Superior temporal gyrus (tissue), 1 donor: ENCODE measurements at regions not wholly inside any gene's neighbourhood (a gene's known extent, or its start where the extent isn't known, plus 50 kb on each side); places are given as distances from the start of the nearest gene placed in this dataset.

Source experiments
- DNase-seq: peaks from one replicate; pipeline ENCODE4 v3.0.0-alpha.2; 2016; ENCODE audit errors: extremely low spot score

- no peak for DNase-seq
Measured at GRCh38 chr2:221025398-221025797, 546.7 kb downstream of the EPHA4 start.

- DNase-seq = no peak
Measured at GRCh38 chr2:221034026-221034701, 537.9 kb downstream of the EPHA4 start.

GRCh38 chr2:221034973-221035372 is 537.1 kb downstream of the EPHA4 start:
- no peak for DNase-seq

DNA sequence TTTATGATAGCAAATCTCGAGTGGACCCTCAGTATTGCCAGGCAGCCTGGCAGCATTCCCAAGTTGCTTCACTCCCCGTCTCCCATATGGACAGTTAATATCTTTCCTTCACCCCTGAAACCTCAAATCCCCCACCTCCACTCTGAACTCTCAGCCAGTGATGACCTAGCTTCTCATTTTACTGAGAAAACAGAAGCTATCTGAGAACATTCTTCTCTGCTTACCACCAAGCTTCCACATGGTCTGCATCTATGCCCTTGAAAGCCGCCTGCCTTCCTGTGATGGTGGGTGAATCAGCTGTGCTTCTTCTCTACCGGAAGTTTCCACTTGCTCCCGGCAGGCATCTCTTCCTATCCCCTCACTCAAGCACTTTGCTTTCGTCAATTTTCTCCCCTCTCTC is 529.2 kb downstream of the EPHA4 start:
- no peak for DNase-seq

DNA sequence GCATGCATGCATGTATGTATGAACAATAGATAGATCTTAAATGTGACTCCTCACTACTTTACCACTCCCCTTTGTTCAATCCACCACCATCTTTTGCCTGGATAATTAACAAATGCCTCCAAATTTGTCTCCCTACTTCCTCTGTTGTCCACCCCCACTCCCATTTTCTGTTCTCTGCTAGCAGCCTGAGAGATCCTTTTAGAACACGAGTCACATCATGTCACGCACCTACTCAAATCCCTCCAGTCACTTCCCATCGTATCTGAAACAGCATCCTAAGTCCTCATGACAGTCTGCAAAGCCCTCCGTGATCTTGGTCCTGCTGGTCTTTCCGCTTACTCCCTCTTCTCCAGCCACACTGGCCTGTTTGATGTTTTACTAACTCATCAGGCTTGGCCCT is 527.3 kb downstream of the EPHA4 start:
- DNase-seq = no peak

- DNase-seq = no peak
Measured at GRCh38 chr2:221050020-221050795, 521.9 kb downstream of the EPHA4 start.

- no peak for DNase-seq
Measured at GRCh38 chr2:221051162-221051561, 520.9 kb downstream of the EPHA4 start.

- DNase-seq = no peak
Measured at GRCh38 chr2:221060376-221060775, 511.7 kb downstream of the EPHA4 start.

DNA sequence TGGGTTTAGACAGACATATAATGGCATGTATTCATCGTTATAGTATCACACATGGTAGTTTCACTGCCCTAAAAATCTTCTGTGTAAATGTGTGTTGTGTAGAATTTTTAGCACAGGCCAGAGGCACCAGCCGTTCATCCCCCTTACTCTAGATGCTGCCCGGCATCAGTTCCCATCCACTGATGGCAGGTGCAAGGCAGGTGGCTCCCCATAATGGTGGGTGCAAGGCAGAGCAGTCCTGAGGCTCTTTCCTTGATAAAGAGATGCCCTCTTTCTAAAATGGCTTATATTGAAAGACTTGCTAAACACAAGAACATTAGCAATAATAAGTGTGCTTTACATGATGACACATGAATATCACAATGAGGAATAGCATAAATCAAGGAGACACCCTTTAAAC is 508.5 kb downstream of the EPHA4 start:
- no peak for DNase-seq

- DNase-seq = no peak
Measured at GRCh38 chr2:221064058-221064854, 507.8 kb downstream of the EPHA4 start.

DNA sequence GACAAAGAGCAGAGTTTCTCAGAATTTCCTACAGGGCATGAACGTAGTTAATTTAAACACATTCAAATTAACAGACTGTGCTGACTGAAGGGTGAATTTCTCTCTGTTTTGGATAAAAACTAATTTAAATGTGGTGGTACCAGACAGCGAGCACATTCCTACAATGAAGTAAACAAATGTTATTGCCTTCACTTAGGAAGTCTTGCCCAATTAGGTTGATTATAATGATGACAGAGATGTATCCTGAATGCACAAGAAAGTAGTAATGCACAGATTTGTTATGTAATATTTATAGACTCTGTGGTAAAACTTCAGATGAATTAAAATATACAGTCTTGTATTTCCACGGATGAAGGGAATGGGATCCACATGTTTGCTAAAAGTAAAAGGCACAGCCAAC is 507.2 kb downstream of the EPHA4 start:
- DNase-seq = no peak

GRCh38 chr2:221068123-221068522 is 504.0 kb downstream of the EPHA4 start:
- DNase-seq = no peak

DNA sequence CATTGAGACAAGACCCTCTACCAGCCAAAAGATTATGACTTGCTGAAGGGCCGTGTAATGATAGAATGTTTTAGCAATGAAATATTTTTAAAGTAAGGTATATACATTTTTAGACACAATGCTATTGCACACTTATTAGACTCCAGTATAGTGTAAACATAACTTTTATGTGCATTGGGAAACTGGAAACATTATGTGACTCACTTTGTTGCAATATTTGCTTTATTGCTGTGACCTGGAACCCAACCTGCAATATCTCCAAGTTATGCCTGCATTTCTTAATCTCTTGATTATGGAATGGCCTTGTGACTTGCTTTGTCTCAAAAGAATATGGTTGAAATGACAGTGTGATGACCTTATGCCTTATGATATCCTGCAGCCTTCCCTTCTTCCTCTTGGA is 502.0 kb downstream of the EPHA4 start:
- no peak for DNase-seq

DNA sequence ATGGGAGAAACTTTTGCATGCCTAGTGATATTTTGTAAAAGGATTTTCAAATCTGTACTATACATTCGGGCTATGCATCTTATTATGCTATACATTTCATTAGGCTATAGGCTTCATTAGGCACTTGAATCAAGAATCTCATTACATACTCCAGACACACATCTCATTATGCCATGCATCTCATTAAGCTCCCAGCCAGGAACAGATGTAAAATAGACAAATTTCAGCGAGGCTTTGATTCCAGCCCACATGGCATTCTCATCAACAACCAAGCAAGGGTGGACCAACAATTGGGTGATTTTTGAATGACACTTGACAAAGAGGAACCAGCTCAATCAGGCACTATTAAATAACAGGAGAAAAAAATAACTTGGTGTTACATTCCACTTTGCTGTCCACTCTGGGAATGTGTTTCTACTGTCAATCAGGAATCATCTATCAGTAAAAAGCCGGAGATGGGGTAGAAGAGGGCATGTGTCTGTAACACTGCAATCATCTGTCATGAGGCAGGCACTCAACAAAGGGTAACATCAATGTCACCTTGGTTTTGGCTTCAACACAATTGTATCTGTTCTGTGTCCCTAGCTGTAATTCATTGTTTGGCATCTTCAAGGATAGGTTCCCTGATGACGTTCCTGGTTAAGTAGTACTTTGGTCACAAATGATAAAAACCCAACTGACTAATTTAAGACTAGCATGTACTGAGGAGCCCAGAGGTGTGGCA is 498.6 kb downstream of the EPHA4 start:
- no peak for DNase-seq

DNA sequence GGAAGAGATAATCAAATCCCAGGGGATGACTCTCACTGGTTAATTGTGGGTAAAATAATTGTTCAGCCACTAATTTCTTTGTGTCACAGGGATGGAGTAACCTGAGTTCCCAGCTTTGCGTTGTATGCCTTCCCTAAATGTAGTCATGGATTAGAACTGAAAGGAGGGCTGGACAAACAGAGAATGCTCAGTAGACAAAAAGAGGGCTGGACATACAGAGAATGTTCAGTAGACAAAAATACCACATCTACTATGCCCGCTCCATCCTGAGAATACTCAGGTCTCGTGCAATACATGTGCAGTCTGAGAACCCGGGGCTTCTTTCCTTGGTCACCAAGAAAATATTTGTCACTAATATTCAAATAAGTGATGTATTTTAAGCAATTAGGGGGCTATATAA is 497.9 kb downstream of the EPHA4 start:
- no peak for DNase-seq

- DNase-seq = no peak
Measured at GRCh38 chr2:221075203-221075602, 496.9 kb downstream of the EPHA4 start.

GRCh38 chr2:221077251-221077650 is 494.9 kb downstream of the EPHA4 start:
- DNase-seq = no peak

DNA sequence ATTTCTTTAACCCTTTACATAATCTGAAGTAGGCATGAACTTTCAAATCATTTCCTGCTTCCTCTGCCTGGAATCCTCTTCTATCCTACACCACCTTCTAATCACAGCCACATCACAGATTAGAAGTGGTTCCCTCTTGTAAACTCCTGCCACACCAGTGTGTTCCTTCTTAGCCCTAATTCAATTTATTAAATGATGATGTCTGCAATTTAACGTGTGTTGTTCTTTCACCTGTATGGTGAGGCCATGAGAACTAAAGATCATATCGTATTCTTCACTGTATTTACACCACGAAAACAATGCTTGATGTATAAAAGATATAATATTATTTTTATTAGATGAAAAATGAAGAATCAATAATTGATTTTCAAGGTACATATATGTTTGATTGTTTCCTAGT is 494.3 kb downstream of the EPHA4 start:
- DNase-seq = no peak

- DNase-seq = no peak
Measured at GRCh38 chr2:221085341-221085900, 486.7 kb downstream of the EPHA4 start.

DNA sequence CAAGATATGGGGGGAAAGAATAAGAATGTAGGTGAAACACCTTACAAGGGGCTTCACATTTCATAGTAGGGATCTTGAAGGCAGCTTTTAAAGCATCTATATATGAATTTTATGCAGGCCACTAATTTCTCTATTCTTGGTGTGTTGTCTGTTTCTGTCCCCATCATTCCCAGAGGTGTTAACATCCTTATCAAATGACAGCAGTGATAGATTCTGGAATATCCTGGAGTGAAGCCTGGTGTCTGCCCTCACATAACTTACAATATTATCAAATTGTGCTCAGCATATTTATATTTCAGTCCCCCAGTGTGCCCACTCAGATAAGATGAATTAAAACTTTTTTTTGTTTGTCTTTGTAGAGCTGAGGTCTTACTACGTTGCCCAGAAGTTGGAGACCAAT is 486.2 kb downstream of the EPHA4 start:
- DNase-seq = no peak

- no peak for DNase-seq
Measured at GRCh38 chr2:221087779-221088178, 484.3 kb downstream of the EPHA4 start.

GRCh38 chr2:221088506-221088905 is 483.6 kb downstream of the EPHA4 start:
- no peak for DNase-seq
